DMS114 treated with DMSO at 0.1 percent for 48 hours (cell line): ENCODE measurements at regions not wholly inside any gene's neighbourhood (a gene's known extent, or its start where the extent isn't known, plus 50 kb on each side); places are given as distances from the start of the nearest gene placed in this dataset.

Experiments
- DNase-seq: peaks from one replicate; lab custom pipeline; 2025; ENCODE audit not compliant: unreplicated experiment; lab: John Stamatoyannopoulos, UW

DNA sequence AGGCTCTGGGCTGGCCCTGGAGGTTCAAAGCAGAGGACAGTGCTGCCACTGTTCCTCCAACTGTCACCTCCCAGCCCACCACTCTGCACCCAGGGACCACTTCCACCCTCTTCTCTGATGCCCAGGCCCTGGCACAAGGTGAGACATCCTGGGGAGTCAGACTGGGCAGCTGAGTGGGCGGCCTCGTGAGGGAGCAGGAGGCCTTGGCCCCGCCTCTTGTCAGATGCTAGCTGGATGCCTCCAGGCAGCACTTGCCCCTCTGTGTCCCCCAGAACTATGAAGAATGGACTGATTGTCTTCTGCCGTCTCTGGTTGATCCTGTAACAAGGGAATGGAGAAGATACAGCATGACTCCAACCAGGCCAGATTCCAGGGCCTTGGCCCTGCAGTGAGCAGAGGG lies 191.0 kb upstream of the LINGO1 start:
- no peak for DNase-seq

DNA sequence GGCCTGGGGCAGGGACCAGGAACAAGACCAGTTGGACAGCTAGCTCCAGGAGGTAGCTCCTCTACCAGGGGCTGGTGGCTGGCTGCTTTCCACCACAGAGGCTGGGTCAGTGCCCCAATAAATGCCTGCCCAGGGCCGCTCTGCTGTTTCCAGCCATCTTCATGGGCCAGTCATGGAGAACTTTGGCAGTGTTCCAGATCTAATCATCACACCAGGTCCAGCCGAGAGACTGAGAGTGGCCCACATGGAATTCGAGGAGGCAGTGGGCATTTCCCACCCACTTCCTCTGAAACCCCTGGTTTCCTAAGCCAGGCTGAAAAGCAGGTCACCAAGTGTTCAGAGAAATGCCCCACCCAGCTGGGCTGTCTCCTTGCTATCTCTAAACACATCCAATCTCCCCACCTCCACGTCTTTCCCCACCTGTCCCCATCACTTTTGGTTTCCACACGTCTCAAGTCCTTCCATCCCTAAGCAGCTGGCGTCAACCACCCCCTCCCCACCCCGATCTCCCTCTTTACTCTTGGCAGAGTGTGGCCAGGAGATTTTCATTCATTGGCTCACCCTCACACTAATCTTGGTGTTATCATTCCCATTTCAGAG lies 190.0 kb upstream of the LINGO1 start:
- no peak for DNase-seq

DNA sequence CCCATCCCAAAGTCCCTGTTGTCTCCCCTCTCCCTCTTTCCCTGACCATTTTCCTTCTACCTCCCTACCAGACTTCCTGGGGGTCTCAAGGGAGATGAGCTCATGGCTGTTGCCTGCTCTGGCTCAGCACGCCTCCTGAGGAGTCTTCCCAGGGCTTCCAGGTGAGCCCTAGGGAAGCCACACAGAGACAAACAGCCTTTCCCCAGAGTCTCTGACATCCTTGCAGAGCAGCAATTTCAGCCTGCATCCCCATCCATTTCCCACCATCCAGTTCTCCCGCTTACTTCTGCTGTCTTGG lies 189.2 kb upstream of the LINGO1 start:
- DNase-seq, result no peak

DNA sequence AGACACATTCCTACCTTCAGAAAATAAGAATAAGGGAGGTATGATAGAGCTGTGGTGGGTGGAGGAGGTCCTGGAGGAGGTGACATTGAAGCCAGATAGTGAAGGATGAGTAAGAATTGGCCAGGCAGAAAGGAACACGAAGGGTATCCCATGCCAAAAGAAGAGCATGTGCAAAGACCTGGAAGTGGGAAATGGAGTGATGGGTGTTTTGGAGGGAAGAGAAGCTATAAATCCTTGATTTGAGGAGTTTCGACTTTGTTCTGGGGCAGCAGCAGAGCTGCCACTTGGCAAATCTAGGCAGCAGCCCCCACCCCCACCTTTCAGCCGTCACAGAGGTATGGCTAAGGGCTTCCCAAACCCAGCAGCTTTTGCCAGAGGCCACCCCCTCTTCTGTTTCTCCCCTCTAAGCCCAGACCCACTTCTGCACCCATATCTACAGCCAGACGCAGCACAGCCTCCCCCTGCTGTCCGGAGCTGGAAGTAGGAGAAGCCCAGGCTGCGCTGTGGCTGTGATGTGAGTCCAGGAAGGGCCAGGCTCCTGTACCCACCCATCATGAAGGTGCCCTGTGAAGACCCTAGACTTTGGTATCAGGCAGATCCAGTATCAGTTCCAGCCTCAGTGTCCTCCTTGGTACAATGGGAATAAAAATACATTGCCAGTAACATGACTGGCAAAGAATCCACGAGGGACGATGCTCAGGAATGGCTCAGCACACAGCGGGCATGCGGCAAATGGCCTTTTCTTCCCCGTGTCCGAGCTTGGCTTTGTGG lies 188.7 kb upstream of the LINGO1 start:
- DNase-seq, result peak; percentile 82

DNA sequence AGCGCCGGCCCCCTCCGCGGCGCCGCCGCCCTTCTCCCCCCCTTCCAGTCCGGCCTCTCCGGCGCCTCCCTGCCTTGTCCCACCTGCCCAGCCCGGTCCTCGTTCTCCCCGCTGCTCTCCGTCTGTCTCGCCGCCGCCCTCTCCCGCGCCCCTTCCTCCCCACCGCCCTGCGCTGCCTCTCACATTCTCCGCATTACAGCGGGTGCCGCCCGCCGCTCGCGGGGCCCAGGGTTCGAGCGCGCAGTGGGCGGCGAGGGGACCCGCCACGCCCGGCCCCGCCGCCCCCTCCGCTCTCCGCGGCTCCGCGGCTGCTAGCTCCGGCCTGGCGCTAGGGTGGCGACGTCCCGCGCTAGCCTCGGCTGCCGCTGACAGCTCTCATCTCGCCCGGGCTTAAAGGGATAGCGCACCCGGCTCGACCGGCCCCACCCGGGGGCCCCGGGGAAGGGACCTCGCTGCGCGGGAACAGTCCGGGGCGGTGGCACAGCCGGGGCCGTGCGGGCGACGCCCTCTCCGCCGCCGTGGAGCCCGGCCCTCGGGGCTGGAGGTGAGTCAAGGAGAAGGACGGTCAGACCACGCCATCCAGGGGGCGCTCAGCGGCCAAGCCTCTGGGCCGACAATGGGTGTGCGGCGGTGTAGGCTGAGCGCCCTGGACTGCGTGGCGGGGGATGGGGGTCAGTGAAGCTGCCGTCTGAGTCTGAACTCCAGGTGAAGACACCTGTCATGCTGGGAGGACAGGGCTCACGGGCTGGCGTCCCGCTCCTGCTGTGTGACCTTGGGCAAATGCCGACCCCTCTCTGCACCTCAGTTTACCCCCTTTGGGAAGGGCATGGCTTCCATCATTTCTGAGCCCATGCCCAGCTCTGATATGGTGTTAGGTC lies 187.4 kb upstream of the LINGO1 start:
- DNase-seq, result peak; percentile 42

DNA sequence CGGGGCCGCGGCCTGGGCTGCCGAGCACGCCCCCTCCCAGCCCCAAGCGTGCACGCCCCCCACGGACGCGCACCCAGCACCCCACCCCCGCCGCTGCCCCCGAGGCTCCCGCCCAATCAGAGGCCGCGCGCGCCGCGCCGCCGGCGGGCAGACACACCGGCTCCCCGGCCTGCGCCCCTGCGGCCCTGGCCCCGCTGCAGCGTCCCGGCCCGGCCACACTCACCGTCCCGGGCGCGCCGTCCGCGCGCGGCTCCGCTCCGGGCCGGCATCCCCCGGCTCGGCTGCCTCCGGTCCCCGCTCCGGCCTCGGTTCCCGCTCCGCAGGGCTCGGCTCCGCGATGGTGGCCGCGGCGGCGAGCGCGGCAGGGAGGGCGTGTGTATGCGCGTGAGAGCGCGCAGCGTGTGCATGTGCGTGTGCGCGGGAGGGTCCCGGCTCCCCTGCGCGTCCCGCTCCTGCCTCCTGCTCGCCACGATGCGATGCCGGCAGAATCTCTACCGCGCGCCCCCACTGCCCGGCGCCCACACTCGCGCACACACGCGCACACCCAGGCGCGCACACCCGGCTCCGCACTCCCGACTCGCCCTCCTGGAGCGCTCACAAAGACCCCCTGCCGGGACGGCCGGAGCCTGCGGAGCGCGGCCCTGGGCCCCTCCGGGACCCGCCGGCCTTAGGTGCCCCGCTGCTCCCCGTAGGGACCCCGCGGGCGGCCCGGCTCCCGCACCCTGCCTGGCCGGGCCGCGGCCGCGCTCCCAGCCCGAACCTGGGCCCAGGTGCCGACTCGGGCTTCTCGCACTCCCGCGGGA lies 186.5 kb upstream of the LINGO1 start:
- no peak for DNase-seq

DNA sequence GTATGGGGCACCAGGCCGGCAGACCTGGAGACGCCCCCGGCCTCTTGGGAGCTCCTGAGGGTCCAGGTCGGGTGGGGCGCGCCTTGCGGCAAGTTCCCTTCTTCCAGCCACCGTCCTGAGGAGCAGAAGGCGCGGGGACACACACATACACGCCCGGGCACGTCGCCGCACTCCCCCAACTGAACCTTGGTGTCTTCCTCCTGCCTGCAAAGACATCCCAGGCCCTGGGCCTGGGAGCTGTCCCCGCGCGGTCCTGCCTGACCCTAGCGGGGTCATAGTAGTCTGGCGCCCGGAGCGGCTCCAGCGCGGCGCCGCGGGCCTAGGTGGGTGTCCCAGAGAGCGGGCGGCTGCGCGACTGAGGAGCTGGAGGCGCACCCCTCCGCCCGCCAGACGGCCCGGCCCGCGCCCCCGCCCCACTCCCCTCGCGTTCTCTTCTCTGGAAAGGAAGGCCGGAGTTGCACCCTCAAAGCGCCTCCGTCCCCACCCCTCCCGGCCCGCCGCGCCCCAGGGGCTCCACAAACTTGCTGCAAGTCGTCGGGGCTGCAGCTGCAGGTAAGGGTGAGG lies 185.9 kb upstream of the LINGO1 start:
- no peak for DNase-seq

DNA sequence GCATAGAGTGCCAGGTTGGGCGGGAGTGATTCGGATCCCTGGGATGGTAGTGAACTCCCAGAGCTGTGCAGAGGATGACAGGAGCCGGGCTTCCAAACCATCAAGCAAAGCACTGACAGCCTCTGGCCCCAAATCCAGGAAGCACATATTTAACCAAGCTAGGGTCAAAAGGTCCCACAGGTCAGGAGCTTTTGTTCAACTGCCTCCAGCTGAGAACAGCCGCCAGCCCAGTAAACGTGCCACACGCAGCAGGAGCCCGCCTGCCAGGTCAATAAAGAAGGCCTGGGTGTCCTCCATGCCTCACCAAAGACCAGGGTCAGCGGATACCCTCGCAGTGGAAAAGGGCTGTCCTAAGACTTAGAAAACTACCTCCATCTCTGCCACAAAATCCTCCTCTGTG lies 184.7 kb upstream of the LINGO1 start:
- no peak for DNase-seq

DNA sequence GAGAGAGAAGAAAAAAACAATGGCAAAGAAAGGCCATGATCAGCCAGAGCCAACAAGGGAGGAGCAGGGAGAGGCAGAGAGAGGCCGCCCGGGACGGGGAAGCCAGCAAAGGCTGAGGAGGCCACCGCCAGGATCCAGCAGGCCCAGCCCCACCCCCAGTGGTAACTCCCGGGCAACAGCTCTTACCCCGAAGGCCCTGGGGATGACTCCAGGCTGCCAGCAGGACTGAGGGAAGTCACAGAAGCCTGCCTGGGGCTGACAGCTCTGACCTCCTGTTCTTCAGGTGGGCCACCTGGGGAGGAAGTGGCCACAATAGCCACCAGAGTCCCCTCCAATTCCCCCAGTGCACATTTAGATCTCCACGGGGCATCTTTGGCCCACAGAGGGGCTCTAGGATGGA lies 184.3 kb upstream of the LINGO1 start:
- no peak for DNase-seq

DNA sequence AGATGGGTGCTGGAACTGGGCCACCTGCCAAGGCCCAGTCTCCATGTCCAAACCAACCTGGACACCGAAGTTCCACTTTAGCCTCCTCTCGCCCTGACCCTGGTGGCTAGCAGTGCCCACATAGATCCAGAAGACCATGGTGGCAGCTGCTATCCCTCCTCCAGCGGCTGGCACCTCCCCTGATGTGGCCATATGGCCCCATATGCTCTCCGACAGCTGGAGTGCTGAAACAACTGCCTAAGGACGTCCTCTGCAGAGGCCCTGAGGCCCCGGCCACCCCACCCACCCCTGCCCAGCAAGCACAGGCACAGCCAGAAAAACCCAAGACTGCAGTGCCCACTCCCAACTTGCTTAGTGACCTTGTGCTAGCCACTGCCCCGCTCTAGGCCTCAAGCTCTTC lies 182.3 kb upstream of the LINGO1 start:
- no peak for DNase-seq

DNA sequence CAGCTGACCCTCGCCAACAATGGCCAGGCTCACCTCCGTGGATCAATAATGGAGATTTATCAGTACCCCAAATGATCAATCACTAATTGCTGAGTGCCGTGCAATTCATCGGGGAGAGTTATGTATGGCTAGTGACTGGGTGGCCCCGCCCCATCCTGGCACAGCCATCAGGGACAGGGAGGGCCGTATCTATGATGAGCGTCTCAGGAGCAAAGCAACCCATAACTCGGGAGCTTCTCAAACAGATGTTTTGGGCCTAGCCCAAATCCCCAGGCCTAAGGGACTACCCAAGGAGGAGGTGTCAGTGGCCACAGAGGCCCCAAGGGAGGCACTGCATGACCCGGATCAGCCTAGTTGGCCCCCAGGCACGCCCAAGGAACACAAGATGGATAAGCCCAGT lies 180.0 kb upstream of the LINGO1 start:
- DNase-seq, result no peak

DNA sequence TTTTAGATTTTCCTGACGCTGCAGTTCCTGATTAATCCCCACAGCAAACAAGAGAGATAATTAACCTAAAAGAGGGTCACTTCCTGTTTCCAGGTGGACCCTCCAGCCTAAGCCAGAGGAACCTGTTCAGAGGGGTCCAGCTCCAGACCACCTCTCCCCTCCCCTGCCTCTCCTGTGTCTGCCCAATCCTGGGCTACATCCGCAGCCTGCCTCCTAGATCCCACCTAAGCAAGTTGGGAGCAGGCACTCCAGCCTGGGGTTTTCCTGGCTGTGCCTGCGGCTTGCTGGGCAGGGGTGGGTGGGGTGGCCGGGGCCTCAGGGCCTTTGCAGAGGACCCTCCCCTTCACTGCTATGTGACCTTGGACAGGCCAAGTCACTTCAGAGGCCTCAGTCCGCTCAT lies 178.6 kb upstream of the LINGO1 start:
- DNase-seq, result no peak

DNA sequence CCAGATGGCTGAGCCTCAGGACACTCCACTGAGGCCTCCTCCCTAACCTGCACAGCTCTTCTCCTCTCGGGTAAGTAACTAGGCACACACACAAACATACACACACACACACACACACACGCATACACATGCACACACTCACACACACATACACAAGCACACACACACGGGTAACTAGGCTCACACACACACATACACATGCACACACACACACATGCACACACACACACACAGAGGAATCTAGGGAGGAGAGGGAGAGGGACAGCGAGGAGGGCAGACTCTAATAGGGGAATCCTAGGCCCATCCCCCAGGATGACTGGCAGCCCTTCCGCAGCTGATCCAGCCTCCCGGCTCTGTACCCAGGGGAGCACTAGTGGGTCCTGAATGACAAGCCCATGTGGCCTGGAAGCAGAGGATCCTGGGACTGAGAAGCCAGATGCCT lies 177.4 kb upstream of the LINGO1 start:
- no peak for DNase-seq

DNA sequence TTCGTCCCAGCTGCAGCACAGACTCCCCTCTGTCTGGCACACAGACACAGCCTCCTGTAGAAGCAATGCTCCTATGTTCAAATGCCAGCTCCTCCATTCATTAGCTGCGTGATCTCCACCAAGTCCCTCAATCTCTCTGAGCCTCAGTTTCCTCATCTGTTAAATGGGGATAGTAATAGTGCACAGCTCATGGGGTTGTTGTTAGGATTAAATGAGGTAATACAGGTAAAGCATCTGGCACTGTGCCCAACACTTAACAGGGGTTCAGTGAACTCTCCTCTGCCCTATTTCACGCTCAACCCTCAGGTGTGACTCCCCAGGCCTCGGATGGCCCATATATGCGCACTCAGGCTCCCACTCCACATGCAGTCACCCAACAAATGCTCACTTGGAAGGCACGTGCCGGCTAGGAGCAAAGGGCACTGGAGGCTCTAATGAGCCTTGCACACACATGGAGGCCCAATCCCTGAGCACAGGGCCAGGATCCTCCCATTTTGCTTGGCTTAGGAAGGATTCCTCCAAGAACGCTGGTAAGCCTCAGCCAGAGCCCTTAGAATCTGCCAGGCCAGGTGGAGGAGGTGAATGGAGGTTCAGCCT lies 176.0 kb upstream of the LINGO1 start:
- no peak for DNase-seq

DNA sequence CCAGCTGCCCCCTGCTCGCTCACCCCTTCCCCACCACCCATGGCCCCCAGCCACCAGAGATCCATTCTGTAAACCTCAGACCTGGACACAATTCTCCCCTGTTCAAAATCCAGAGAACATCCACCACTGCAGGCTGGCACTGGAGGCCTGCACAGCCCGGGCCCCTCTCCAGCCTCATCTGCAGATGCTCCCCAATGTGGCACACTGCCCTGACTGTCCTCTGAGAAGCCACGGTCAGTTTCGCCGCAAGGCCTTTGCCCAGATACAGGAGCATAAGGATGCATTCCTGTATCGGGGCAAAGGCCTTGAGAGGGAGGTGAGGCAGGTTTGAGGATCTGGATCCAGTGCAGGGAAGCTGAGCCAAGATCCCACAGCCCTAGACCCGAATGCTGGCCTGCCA lies 175.4 kb upstream of the LINGO1 start:
- no peak for DNase-seq

DNA sequence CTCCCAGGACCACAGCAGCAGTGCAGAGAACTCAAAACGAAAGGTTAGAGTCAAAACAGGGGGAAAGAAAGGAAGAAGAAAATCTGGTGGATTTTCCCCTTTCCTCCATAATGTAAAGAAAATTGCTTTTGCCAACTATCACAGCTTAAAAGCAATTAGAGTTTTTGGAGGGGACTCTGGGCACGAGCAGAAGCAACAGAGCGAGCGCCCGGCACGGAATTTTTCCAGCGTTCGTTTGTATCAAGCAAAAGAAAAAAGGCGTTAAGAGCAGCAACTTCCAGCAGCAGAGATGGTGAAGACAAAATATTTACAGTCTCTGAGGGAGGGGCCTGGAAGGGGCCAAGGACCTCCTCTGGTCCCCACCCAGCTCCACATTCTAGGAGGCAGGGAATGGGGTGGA lies 174.9 kb upstream of the LINGO1 start:
- no peak for DNase-seq

DNA sequence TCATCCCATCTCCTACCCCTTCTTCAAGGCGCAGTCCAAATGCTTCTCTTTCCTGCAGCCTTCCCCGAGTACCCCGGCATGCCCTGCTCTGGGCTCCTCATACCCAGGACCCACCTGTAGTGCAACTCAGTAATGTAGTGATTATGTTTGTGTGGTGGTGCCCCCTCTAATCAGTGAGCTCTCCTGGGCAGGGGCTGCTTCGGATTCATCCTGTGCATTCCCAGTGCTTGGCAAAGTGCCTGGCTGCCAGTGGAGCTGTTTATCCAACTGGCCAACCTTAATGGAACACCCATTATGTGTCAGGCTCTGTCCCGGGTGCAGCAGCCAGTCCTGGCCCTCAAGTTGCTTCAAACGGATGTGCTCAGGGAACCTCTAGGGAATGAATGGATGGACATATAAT lies 174.4 kb upstream of the LINGO1 start:
- DNase-seq, result no peak

DNA sequence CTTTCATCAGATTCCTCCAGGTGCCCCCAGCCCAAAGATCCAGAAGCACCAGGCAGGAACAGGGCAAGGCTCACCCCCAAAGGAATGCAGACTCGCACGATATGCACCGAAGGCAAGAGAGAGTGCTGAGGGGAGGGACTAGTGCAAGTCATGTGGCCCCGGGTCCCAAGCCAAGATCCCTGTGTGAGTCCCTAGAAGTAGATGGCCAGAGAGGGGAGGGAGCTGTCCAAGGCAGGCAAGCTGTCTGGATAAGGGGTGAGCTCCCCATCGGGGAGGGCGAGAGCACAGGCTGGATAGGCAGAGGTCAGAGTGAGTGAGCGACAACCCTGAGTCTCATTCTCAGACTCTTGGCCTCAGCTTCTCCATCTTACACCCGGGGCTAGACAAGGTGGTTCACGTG lies 171.5 kb upstream of the LINGO1 start:
- DNase-seq, result no peak

DNA sequence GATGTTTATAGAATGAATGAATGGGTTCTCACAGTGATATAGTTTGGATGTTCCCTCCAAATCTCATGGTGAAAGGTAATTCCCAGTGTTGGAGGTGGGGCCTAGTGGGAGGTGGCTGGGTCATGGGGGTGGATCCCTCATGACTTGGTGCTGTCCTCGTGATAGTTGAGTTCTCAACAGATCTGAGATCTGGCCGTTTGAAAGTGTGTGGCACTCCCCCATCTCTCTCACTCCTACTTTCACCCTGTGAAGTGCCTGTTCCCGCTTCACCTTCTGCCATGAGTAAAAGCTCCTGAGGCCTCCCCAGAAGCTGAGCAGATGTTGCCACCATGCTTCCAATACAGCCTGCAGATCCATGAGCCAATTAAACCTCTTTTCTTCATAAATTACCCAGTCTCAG lies 170.8 kb upstream of the LINGO1 start:
- DNase-seq, result no peak

DNA sequence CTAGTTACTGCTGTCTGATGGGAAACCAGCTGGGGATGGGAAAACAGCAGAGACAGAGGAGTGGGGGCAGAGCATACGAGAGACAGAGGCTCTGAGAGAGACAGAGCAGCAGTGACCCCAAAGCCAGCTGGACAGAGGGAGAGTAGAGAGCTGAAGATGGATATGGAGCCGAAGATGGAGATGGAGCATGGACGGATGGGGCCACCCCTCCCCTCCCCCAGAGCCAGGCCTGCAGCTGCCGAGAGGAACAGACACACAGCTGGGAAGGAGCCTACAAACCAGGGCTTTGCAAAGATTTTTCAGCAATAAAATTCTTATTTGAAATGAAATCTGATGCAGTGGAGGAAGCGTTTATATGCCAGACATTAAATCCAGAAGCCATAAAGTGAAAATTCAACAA lies 167.6 kb upstream of the LINGO1 start:
- no peak for DNase-seq

DNA sequence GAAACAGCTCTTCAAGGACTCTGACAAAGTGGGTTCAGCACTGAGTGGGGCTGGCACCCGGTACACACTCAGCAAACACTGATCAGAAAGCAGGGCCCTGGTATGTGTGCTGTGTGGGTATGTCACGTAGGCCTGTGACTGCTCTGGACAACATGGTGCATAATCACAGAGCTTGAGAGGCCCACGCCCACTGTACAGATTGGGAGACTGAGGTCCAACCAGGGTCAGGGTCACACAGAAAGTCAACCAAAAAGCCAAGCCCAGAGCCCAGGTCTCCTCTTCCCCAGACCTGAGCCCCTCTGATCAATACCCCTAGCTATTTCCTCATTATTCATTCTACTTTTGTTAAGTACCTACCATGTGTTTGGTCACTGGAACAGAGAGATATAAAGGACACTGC lies 166.1 kb upstream of the LINGO1 start:
- DNase-seq, result no peak
